ENCODE measurements at regions not wholly inside any gene's neighbourhood (a gene's known extent, or its start where the extent isn't known, plus 50 kb on each side); places are given as distances from the start of the nearest gene placed in this dataset.

GRCh38 chr12:86601550-86602308 is 345.5 kb upstream of the MGAT4C start:
- no peak for DNase-seq (ENCODE audit: low read depth)
- no peak for TF ChIP-seq CTCF (IDR thresholded peaks at IDR 0.05; ENCODE audit: insufficient read depth, low read depth, low read length, missing control alignments)
- H3K4me3 ChIP-seq (ENCODE audit: low read length) = no peak overlapping the region

GRCh38 chr12:86600664-86601231 is 344.6 kb upstream of the MGAT4C start:
- no peak for TF ChIP-seq CTCF (IDR thresholded peaks at IDR 0.05; ENCODE audit: insufficient read depth, low read depth, low read length, missing control alignments)
- no peak for DNase-seq (ENCODE audit: low read depth)
- H3K4me3 ChIP-seq (ENCODE audit: low read length) = no peak overlapping the region

- TF ChIP-seq CTCF (IDR thresholded peaks at IDR 0.05; ENCODE audit: insufficient read depth, low read depth, low read length, missing control alignments) = no peak
These were observed 341.2 kb upstream of the MGAT4C start for GRCh38 chr12:86597431-86597830.

GRCh38 chr12:86590296-86590695 is 334.1 kb upstream of the MGAT4C start:
- no peak for TF ChIP-seq CTCF (IDR thresholded peaks at IDR 0.05; ENCODE audit: insufficient read depth, low read depth, low read length, missing control alignments)
- no peak for DNase-seq (ENCODE audit: low read depth)

More at GRCh38 chr12:86597431-86597830, 341.2 kb upstream of the MGAT4C start:
- no peak overlapping the region for H3K4me3 ChIP-seq (ENCODE audit: low read length)
- peak; percentile 36 for DNase-seq (ENCODE audit: low read depth)

GRCh38 chr12:86574143-86574542 is 318.0 kb upstream of the MGAT4C start:
- DNase-seq (ENCODE audit: low read depth) = no peak
- no peak for TF ChIP-seq CTCF (IDR thresholded peaks at IDR 0.05; ENCODE audit: insufficient read depth, low read depth, low read length, missing control alignments)
- H3K4me3 ChIP-seq (ENCODE audit: low read length) = no peak overlapping the region

More at GRCh38 chr12:86590296-86590695, 334.1 kb upstream of the MGAT4C start:
- no peak overlapping the region for H3K4me3 ChIP-seq (ENCODE audit: low read length)

- no peak for TF ChIP-seq CTCF (IDR thresholded peaks at IDR 0.05; ENCODE audit: insufficient read depth, low read depth, low read length, missing control alignments)
- no peak overlapping the region for H3K4me3 ChIP-seq (ENCODE audit: low read length)
- no peak for DNase-seq (ENCODE audit: low read depth)
These were observed 316.3 kb upstream of the MGAT4C start for GRCh38 chr12:86572455-86572854.
